IMR-90 (cell line): ENCODE measurements at regions not wholly inside any gene's neighbourhood (a gene's known extent, or its start where the extent isn't known, plus 50 kb on each side); places are given as distances from the start of the nearest gene placed in this dataset.

Experiments used
- ATAC-seq: fragments of 200-7000 bp; cut with Tn5 transposase; 2 replicates; pipeline ENCODE4 v1.9.1; 2020; ENCODE audit warnings: low read depth, mild to moderate bottlenecking, moderate library complexity
- BruUV-seq: library from RNA; stranded (reverse); fragments of 400-500 nt; replicated peaks from 2 replicates; lab custom pipeline; 2021; lab: Mats Ljungman, UMichigan
- CTCF ChIA-PET: fragments of 300-600 bp; formaldehyde crosslinking; extraction: SDS; loops from one replicate; lab custom pipeline; 2021; ENCODE audit warnings: antibody characterized with exemption; lab: Yijun Ruan, JAX
- POLR2A ChIA-PET: fragments of 300-600 bp; sonication (Branson Sonifier 250); formaldehyde crosslinking; loops from one replicate; lab custom pipeline; 2022; ENCODE audit warnings: antibody characterized with exemption; ENCODE audit not compliant: unreplicated experiment; lab: Charles Lee
- DNase-seq: peaks from one replicate; pipeline ENCODE4 v3.0.0; 2013
- H2AFZ ChIP-seq: replicated peaks from 2 replicates; pipeline ENCODE3; 2013; ENCODE audit warnings: low read length, mild to moderate bottlenecking; ENCODE audit not compliant: poor library complexity
- H2AK5ac ChIP-seq: 2 replicates; pipeline ENCODE4 v1.6.1; 2013; ENCODE audit warnings: low read depth, low read length, inconsistent platforms
- H2AK9ac ChIP-seq: replicated peaks from 2 replicates; pipeline ENCODE3; 2013; ENCODE audit warnings: mild to moderate bottlenecking, low read depth, low read length, moderate library complexity; ENCODE audit not compliant: poor library complexity
- H2BK120ac ChIP-seq: 2 replicates; pipeline ENCODE4 v1.6.1; 2013; ENCODE audit warnings: low read depth, low read length, inconsistent platforms
- H2BK15ac ChIP-seq: 3 replicates; pipeline ENCODE4 v1.6.1; 2013; ENCODE audit warnings: low read depth, low read length, inconsistent platforms
- H2BK20ac ChIP-seq: 2 replicates; pipeline ENCODE4 v1.6.1; 2013; ENCODE audit warnings: low read depth, mild to moderate bottlenecking, inconsistent platforms, low read length, moderate library complexity
- H2BK5ac ChIP-seq: 2 replicates; pipeline ENCODE4 v1.6.1; 2013; ENCODE audit warnings: mild to moderate bottlenecking, low read depth, low read length, inconsistent platforms; ENCODE audit not compliant: poor library complexity, severe bottlenecking
- H3K14ac ChIP-seq: replicated peaks from 2 replicates; pipeline ENCODE4 v1.6.1; 2013; ENCODE audit warnings: low read depth, low read length, inconsistent platforms
- H3K18ac ChIP-seq: 2 replicates; pipeline ENCODE4 v1.6.1; 2013; ENCODE audit warnings: low read depth, low read length, control low read depth
- H3K23ac ChIP-seq: 2 replicates; pipeline ENCODE4 v1.6.1; 2013; ENCODE audit warnings: low read depth, low read length, inconsistent platforms
- H3K27ac ChIP-seq: 2 replicates; pipeline ENCODE4 v1.5.1; 2013; ENCODE audit warnings: mild to moderate bottlenecking, control low read depth, low read length; ENCODE audit not compliant: insufficient read depth
- H3K27me3 ChIP-seq: 2 replicates; pipeline ENCODE4 v1.6.1; 2013; ENCODE audit warnings: low read length; ENCODE audit not compliant: control insufficient read depth, insufficient read depth
- H3K36me3 ChIP-seq: 2 replicates; pipeline ENCODE4 v1.6.1; 2013; ENCODE audit warnings: low read length, mixed read lengths; ENCODE audit not compliant: control insufficient read depth, insufficient read depth
- H3K4ac ChIP-seq: 2 replicates; pipeline ENCODE4 v1.6.1; 2013; ENCODE audit warnings: low read depth, low read length, inconsistent platforms
- H3K4me1 ChIP-seq: 2 replicates; pipeline ENCODE4 v1.6.1; 2013; ENCODE audit warnings: low read length, mixed read lengths; ENCODE audit not compliant: control insufficient read depth, insufficient read depth
- H3K4me2 ChIP-seq: 2 replicates; pipeline ENCODE4 v1.6.1; 2013; ENCODE audit warnings: low read depth, mild to moderate bottlenecking, control low read depth, low read length, moderate library complexity
- H3K4me3 ChIP-seq: 2 replicates; pipeline ENCODE4 v1.5.1; 2013; ENCODE audit warnings: low read depth, mild to moderate bottlenecking, control low read depth, low read length, moderate library complexity; ENCODE audit not compliant: insufficient read depth
- H3K56ac ChIP-seq: 2 replicates; pipeline ENCODE4 v1.6.1; 2013; ENCODE audit warnings: low read length, inconsistent platforms; ENCODE audit not compliant: insufficient read depth; ENCODE audit errors: extremely low read depth
- H3K79me1 ChIP-seq, 2 experiments: 2 replicates each; pipeline ENCODE4 v1.6.1; 2013; ENCODE audit warnings: low read length in 2 of 2, inconsistent platforms in 1 of 2, low read depth in 1 of 2
- H3K9ac ChIP-seq: 2 replicates; pipeline ENCODE4 v1.6.1; 2013; ENCODE audit warnings: low read depth, low read length, control low read depth
- H3K9me1 ChIP-seq: 2 replicates; pipeline ENCODE4 v1.6.1; 2013; ENCODE audit warnings: low read length, inconsistent platforms; ENCODE audit not compliant: insufficient read depth
- H3K9me3 ChIP-seq: 2 replicates; pipeline ENCODE4 v1.6.1; 2013; ENCODE audit warnings: low read length; ENCODE audit not compliant: control insufficient read depth, insufficient read depth
- H4K20me1 ChIP-seq: 2 replicates; pipeline ENCODE4 v1.6.1; 2013; ENCODE audit warnings: low read length, inconsistent platforms; ENCODE audit not compliant: insufficient read depth
- H4K5ac ChIP-seq: 2 replicates; pipeline ENCODE4 v1.6.1; 2013; ENCODE audit warnings: mild to moderate bottlenecking, low read depth, low read length, control low read depth
- H4K8ac ChIP-seq, 2 experiments: 2 replicates each; pipeline ENCODE4 v1.6.1; 2013; ENCODE audit warnings: low read depth in 2 of 2, low read length in 2 of 2, control low read depth in 1 of 2, inconsistent platforms in 1 of 2
- H4K91ac ChIP-seq: 2 replicates; pipeline ENCODE4 v1.6.1; 2013; ENCODE audit warnings: low read depth, low read length, inconsistent platforms; ENCODE audit not compliant: insufficient read depth
- BHLHE40 ChIP-seq: fragments of 150-350 bp; IDR thresholded peaks from 2 replicates; pipeline ENCODE4 v1.6.1; 2016; ENCODE audit warnings: mild to moderate bottlenecking, low read depth, low read length
- CEBPB ChIP-seq: IDR thresholded peaks from 2 replicates; pipeline ENCODE4 v1.6.1; 2012; ENCODE audit warnings: low read depth, low read length, improper control_type of control experiment
- CHD1 ChIP-seq: IDR thresholded peaks from 2 replicates; pipeline ENCODE4 v1.6.1; 2012; ENCODE audit warnings: low read depth, low read length, improper control_type of control experiment
- FOS ChIP-seq: fragments of 150-350 bp; IDR thresholded peaks from 2 replicates; pipeline ENCODE4 v1.6.1; 2016; ENCODE audit warnings: low read depth, low read length
- MAFK ChIP-seq: IDR thresholded peaks from 2 replicates; pipeline ENCODE4 v1.6.1; 2012; ENCODE audit warnings: low read depth, low read length, improper control_type of control experiment
- MAZ ChIP-seq: IDR thresholded peaks from 2 replicates; pipeline ENCODE4 v1.6.1; 2012; ENCODE audit warnings: low read depth, mild to moderate bottlenecking, low read length, improper control_type of control experiment, moderate library complexity, borderline replicate concordance
- MXI1 ChIP-seq: IDR thresholded peaks from 2 replicates; pipeline ENCODE4 v1.6.1; 2012; ENCODE audit warnings: low read depth, mild to moderate bottlenecking, low read length, moderate library complexity, borderline replicate concordance
- NFE2L2 ChIP-seq: fragments of 150-350 bp; IDR thresholded peaks from 2 replicates; pipeline ENCODE4 v1.6.1; 2016; ENCODE audit warnings: low read depth, mild to moderate bottlenecking, low read length
- POLR2A ChIP-seq: IDR thresholded peaks from 2 replicates; pipeline ENCODE4 v1.6.1; 2012; ENCODE audit warnings: mild to moderate bottlenecking, low read depth, low read length
- RAD21 ChIP-seq: IDR thresholded peaks from 2 replicates; pipeline ENCODE4 v1.6.1; 2012; ENCODE audit warnings: low read length, improper control_type of control experiment
- RCOR1 ChIP-seq: IDR thresholded peaks from 2 replicates; pipeline ENCODE4 v1.6.1; 2012; ENCODE audit warnings: mild to moderate bottlenecking, low read length, improper control_type of control experiment; ENCODE audit not compliant: insufficient replicate concordance
- RFX5 ChIP-seq: IDR thresholded peaks from 2 replicates; pipeline ENCODE4 v1.8.0; 2012; ENCODE audit warnings: low read depth, mild to moderate bottlenecking, low read length, moderate library complexity
- SMC3 ChIP-seq: fragments of 150-350 bp; IDR thresholded peaks from 2 replicates; pipeline ENCODE4 v1.6.1; 2016; ENCODE audit warnings: low read depth, mild to moderate bottlenecking, antibody characterized with exemption, low read length, moderate library complexity
- WGBS, 2 experiments: methylation state at CpG; one replicate each; pipeline versions ENCODE4 v1.1.5 to v1.1.7; 2013; ENCODE audit warnings: missing lambda C conversion rate in 2 of 2; ENCODE audit not compliant: insufficient read length in 1 of 2; ENCODE audit errors: extremely low coverage in 2 of 2; 5-methylcytosine and 5-hydroxymethylcytosine counted together
- dilution Hi-C: fragments of 300-500 bp; cut with HindIII; formaldehyde crosslinking; loops from one replicate; pipeline ENCODE4 v1.14.3; 2018; ENCODE audit warnings: low sequenced_read_pairs; ENCODE audit not compliant: unreplicated experiment
- in situ Hi-C: fragments of 300-500 bp; cut with MboI; formaldehyde crosslinking; loops from 3 replicates; pipeline ENCODE4 v1.14.3; 2019; ENCODE audit warnings: low sequenced_read_pairs, inconsistent platforms, mixed read lengths
- intact Hi-C: fragments of 100-400 bp; cut with micrococcal nuclease; formaldehyde crosslinking; loops from 2 replicates; pipeline ENCODE4 v1.10.0; 2022
- TF ChIP-seq, protein P1 (sequence below): fragments of 150-350 bp; IDR thresholded peaks from 2 replicates; pipeline ENCODE4 v1.6.1; 2016; ENCODE audit warnings: low read depth, mild to moderate bottlenecking, low read length, moderate library complexity, borderline replicate concordance
- TF ChIP-seq, protein P2 (sequence below): fragments of 150-350 bp; IDR thresholded peaks from 2 replicates; pipeline ENCODE4 v1.6.1; 2017; ENCODE audit warnings: mild to moderate bottlenecking, antibody characterized with exemption, low read length, low read depth
- TF ChIP-seq, protein P3 (sequence below): conservative IDR thresholded peaks from 2 replicates; pipeline ENCODE4 v1.5.1; 2012; ENCODE audit warnings: mild to moderate bottlenecking, low read depth, low read length, improper control_type of control experiment

DNA sequence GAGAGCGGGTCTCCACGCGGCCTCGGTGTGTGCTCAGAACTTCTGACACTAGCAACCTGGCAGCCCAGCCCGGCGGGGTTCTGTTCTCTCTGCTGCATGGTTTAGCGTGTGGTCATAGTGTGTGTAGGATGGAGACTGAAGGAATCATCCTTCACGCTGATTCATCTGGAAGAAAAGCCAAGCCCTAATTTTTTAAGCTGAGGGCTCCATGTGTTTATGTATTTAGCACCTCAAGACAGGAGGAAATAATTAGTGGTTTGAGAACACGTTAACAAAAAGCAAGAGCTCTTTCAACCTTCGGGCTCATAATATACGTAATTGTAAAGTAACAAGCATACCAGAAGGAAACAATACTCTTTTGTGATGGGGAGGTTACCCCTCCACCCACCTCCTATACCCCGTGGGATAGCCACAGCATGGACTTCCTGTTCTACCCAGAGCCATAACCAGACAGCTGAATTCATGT is 504.6 kb upstream of the MKI67 start:
- H2BK15ac ChIP-seq = no peak overlapping the region
- peaks cover 39% of the 10 kb centered on the region for H3K9me3 ChIP-seq
- H3K79me1 ChIP-seq = no peaks in the 10 kb centered on the region
- no peak overlapping the region for H2AFZ ChIP-seq
- H3K4me1 ChIP-seq = no peaks in the 10 kb centered on the region
- no peak overlapping the region for H3K4me2 ChIP-seq
- no peak overlapping the region for H2BK5ac ChIP-seq
- H3K14ac ChIP-seq = no peak overlapping the region
- in situ Hi-C loops (no loop called here), dilution Hi-C loops (no loop called here), intact Hi-C loops (no loop called here)
- H3K36me3 ChIP-seq = no peaks in the 10 kb centered on the region
- H4K5ac ChIP-seq = no peak overlapping the region
- ChIA-PET POLR2A (no interaction called here), CTCF (no interaction called here)
- H4K91ac ChIP-seq = no peak overlapping the region
- no peak overlapping the region for H2BK120ac ChIP-seq
- no peaks in the 10 kb centered on the region for H3K27me3 ChIP-seq
- no peak overlapping the region for H2BK20ac ChIP-seq
- H3K4ac ChIP-seq = no peak overlapping the region
- no peak overlapping the region for H4K8ac ChIP-seq
- BruUV-seq = no TSS peak
- H2AK9ac ChIP-seq = no peak overlapping the region
- WGBS, 2 experiments = no CpG with 5 or more reads among the region's 12 CpGs
- H4K20me1 ChIP-seq = no peaks in the 10 kb centered on the region
- no peak overlapping the region for H3K23ac ChIP-seq
- no peak overlapping the region for H3K4me3 ChIP-seq
- no peak overlapping the region for H3K9ac ChIP-seq
- H2AK5ac ChIP-seq = no peak overlapping the region
- H3K56ac ChIP-seq = no peak overlapping the region
- DNase-seq (no peak), ATAC-seq (no peak)
- no peak overlapping the region for H3K18ac ChIP-seq
- no peak for TF ChIP-seq POLR2A
- no peak for TF ChIP-seq MXI1
- no peak for TF ChIP-seq FOS
- TF ChIP-seq MAZ = no peak
- no peak for TF ChIP-seq CEBPB
- TF ChIP-seq RAD21 = no peak
- no peak for TF ChIP-seq CHD1
- TF ChIP-seq, protein P1, sequence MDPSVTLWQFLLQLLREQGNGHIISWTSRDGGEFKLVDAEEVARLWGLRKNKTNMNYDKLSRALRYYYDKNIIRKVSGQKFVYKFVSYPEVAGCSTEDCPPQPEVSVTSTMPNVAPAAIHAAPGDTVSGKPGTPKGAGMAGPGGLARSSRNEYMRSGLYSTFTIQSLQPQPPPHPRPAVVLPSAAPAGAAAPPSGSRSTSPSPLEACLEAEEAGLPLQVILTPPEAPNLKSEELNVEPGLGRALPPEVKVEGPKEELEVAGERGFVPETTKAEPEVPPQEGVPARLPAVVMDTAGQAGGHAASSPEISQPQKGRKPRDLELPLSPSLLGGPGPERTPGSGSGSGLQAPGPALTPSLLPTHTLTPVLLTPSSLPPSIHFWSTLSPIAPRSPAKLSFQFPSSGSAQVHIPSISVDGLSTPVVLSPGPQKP = no peak
- TF ChIP-seq, protein P2, sequence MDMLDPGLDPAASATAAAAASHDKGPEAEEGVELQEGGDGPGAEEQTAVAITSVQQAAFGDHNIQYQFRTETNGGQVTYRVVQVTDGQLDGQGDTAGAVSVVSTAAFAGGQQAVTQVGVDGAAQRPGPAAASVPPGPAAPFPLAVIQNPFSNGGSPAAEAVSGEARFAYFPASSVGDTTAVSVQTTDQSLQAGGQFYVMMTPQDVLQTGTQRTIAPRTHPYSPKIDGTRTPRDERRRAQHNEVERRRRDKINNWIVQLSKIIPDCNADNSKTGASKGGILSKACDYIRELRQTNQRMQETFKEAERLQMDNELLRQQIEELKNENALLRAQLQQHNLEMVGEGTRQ = no peak
- TF ChIP-seq RCOR1 = no peak
- TF ChIP-seq NFE2L2 = no peak
- TF ChIP-seq, protein P3, sequence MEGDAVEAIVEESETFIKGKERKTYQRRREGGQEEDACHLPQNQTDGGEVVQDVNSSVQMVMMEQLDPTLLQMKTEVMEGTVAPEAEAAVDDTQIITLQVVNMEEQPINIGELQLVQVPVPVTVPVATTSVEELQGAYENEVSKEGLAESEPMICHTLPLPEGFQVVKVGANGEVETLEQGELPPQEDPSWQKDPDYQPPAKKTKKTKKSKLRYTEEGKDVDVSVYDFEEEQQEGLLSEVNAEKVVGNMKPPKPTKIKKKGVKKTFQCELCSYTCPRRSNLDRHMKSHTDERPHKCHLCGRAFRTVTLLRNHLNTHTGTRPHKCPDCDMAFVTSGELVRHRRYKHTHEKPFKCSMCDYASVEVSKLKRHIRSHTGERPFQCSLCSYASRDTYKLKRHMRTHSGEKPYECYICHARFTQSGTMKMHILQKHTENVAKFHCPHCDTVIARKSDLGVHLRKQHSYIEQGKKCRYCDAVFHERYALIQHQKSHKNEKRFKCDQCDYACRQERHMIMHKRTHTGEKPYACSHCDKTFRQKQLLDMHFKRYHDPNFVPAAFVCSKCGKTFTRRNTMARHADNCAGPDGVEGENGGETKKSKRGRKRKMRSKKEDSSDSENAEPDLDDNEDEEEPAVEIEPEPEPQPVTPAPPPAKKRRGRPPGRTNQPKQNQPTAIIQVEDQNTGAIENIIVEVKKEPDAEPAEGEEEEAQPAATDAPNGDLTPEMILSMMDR = no peak
- no peak for TF ChIP-seq RFX5
- no peak for TF ChIP-seq SMC3
- TF ChIP-seq MAFK = no peak
- TF ChIP-seq BHLHE40 = no peak
- no peak overlapping the region for H3K27ac ChIP-seq
- no peaks in the 10 kb centered on the region for H3K9me1 ChIP-seq
